HG03457 (cell line): ENCODE measurements at regions not wholly inside any gene's neighbourhood (a gene's known extent, or its start where the extent isn't known, plus 50 kb on each side); places are given as distances from the start of the nearest gene placed in this dataset.

Experiments
- ATAC-seq: cut with Tn5 transposase; IDR thresholded peaks from one replicate; pipeline ENCODE4 v1.9.1; 2021; ENCODE audit warnings: moderate number of reproducible peaks; ENCODE audit not compliant: unreplicated experiment

DNA sequence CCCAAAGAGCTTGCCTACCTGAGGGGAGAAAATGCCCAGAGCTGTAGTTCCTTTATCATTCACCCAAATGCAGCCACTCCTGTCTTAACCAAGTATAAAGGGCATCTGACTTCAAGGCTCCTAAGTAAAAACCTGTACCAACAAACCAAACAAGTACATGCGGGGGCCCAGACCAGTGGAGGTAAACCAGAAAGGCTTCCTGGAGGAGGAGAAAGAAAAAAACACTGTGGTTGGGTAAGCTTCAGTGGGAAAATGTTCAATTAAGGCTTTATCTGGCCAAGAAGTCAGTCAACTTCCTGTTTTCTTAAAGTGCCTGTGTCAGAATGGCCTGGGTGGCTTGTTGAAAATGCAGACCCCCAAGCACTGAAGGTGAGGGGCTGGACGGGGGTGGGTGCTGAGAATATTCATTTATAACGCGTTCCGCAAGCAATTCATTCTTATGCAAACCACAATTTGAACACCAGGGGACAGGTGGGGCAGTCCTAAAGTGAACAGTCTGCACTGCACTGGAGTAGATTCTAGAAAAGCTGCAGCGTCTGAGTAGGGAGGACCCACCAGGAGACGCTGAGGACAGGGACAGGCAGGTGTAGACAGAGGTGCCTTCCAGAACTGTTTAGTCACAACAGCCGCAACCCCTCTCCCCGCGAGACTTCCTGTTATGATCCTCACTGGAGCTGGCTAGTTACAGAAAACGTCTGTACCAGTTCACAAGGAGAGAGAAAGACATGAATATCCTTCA, 467.1 kb downstream of the SOX9 start:
- no peak for ATAC-seq

DNA sequence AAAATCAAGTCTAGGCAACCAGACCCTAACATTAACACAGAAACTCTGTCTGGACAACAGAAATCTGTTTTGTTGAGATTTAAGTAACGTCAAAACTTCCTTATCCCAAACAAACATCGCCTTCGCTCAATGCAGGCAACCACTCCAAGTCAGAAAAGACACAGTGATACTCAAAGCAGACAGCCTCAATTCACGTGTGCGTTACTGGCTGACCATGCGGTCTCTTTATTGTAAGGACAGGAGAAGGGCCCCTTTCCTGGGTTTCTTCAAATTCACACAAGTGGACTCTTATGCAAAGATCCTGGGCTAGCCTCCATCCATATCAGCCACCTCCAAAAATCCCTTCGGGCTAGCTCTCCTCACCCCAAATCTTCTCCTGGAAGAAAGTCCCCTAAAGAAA, 467.7 kb downstream of the SOX9 start:
- ATAC-seq: no peak

DNA sequence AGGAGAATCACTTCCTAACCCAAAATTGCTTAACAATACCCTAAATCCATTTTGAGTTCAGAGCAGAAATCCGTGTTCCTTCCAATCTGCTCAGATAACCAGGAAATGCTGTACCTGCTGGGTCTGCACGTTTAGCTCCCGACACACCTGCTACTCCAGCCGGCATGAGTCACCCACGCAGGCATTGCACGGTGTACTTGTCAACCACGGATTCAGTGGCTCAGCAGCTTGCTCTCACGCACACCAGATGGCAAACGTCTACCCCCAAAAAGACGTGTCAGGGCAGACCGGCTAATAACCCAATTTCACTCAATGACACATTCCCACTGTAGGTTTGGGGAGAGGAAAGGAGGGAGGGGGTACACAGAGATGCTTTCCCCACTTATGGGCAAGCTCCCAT, 468.1 kb downstream of the SOX9 start:
- ATAC-seq: no peak

DNA sequence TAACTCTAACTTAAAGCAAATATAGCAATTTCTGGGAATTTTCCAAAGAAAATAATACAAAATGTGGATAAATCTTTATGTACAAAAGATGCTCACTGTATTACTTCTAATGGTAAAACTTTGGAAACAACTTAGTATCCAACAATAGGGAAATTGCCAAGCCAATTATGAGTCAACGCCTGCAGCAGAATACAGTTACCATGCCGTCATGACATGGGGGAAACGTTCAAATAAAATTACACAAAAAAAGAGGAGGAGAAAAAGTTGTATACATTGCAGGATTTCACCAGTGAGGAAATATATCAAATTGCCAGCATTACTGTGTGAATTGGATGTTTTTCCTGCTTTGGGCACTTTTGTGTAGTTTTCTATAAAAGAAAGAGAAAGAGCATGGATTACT, 469.6 kb downstream of the SOX9 start:
- ATAC-seq: no peak

DNA sequence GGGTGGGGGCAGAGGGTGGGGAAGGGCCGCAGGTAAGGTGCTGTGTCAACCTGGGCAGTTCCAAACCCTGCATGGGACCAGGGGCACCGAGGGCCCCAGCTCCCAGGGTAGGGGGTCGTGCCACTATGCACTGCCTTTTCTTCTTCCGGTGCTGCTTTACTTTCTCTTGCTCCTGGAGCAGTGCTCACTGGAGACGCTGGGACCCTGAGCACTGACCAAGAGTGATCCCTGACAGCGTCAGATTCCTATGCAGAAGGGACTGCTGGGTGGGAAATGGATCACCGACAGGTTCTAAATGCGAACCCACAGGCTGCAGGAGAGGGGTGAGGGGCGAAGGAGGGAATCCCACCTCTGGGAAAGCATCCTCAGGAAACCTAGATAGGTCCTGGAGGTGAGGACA, 470.1 kb downstream of the SOX9 start:
- no peak for ATAC-seq

DNA sequence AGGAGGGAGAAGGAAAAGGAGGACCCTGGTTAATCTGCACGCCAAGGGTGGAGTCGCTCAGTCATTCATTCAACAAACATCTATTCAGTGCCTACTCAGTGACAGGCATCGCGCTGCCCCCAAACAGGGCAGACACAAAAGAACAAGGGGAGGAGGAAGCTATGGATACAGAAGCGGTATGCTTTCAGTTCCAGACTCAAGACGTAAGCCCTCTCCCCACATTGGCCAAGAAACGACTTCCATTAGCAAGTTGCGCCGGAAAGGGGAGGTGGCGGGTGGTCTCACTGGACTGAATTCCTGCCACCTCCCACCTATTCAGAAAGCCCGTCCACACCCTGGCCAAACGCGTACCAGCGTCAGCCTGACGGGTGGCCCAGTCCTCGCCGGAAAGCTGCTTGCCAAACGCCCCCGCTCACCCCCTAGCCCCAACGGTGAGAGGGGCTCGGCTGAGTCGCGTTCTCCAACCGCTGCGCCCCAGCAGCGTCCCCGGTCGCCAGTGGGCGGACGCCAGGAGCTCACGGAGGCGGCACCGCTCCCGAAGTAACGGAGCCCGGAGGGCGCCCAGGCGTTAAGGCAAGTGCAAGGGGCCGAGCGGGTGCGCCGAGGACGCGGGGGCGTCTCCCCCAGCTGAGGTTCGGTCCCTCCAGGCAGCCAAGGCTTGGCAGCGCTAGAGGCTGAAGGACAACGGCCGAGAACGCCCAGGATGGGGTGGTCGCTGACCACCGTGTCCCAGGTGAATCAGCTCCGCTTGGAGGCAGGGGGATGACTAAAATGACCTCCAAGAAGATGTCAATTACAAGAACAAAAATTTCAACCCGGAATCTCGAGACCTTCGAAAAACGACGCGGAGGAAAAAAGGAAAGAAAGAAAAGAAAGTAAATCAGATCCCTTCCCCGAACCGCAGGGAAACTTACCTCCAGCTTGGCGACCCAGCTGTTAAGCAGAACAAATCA, 470.7 kb downstream of the SOX9 start:
- no peak for ATAC-seq

DNA sequence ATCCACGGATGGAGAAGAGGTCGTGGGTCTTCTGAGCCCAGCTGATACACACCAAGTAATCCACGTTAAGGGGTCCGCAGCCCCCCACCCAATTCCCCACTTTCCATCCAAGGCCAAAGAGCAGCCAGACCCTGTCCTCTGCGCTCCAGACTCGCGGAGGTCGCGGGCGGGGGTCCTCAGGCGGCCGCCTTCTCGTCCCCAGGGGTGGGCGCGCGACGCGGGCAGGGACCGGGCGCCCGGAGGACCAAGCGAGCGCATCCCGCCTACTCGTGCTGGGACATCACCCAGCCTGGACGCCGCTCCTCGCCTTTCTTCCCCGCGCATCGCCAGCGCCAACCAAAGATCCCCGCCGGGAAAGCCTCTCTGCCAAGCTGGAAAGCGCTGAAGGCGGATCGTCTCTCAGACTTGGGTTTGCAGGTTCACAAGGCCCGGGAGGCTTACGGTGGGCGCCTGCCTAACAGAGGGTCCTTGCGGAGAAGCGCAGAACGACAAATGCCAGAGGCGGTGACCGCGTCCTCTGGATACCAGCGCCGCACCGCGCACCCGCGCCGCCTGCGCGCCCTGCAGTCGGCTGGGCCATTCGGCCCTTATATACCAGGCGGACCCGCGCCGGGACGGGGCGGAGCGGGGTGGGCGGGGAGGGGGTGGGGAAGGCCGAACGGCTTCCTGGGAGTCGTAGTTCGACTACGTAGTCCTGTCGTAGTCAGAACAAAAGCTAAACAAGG, 471.6 kb downstream of the SOX9 start:
- peak; percentile 53 for ATAC-seq

DNA sequence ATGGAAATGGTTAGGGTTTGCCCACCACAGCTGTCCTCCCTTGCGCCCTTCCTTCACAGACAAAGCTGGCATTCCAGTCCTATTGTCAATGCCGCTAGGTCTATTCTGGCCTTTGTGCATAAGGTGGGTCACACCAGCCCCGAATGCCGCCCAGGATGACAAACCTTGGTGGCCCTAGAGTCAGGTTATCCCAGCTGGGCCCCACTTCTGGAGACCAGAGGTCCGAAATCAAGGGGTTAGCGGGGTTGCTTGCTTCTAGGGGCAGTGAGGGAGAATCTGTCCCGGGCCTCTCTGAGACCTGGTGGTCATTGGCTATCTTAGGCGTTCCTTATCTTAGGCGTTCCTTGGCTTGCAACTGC, 472.1 kb downstream of the SOX9 start:
- no peak for ATAC-seq

DNA sequence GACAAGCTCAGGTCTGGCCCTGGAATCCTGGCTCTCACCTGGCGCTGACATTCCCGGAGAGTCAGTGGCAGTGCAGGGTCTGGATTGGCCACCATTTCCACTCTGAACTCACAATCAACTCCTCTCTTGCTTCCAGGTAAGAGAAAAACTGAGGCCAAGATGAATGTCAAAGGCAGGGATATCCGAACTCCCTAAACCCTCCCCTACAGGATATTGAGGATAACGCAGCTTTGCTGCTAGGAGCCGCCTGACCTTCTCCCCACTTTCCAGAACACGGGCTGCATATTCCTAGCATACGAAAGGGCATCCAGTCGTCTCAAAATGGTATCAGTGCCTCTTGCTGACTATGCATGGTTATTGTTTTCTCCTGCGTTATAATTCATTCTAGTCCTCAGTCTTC, 473.4 kb downstream of the SOX9 start:
- ATAC-seq: no peak
